GM19035 (cell line): ENCODE measurements at regions not wholly inside any gene's neighbourhood (a gene's known extent, or its start where the extent isn't known, plus 50 kb on each side); places are given as distances from the start of the nearest gene placed in this dataset.

ENCODE experiments used
- ATAC-seq: cut with Tn5 transposase; IDR thresholded peaks from one replicate; pipeline ENCODE4 v1.9.1; 2021; ENCODE audit not compliant: unreplicated experiment

DNA sequence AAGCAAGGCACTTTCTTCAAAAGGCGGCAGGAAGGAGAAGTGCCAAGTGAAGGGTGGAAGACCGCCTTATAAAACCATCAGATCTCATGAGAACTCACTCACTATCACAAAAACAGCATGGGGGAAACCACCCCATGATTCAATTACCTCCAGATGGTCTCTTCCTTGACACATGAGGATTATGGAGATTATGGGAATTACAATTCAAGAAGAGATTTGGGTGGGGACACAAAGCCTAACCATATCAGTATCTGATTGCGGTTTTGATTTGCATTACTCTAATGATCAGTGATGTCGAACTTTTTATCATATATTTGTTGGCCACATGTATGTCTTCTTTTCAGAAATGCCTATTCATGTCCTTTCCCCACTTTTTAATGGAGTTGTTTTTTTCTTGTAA lies 549.3 kb upstream of the IL12A start:
- ATAC-seq = no peak

GRCh38 chr3:159441279-159441678 lies 547.4 kb upstream of the IL12A start:
- no peak for ATAC-seq

DNA sequence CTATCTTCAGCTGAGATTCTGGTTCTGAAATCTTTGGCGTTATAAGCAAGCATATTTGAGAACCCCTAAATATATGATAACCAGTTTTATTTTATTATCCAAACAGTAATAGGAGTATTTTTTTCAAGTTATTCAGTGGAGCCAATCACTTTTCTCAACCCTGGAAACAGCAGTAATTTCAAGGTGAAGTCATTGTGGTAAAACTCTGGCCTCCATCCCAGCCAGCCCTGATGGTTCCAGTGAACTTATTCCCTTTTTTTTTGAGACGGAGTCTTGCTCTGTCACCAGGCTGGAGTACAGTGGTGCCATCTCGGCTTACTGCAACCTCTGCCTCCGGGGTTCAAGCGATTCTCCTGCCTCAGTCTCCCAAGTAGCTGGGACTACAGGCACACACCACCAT lies 545.4 kb upstream of the IL12A start:
- no peak for ATAC-seq

- no peak for ATAC-seq
These were observed 540.8 kb upstream of the IL12A start for GRCh38 chr3:159447841-159448240.

- no peak for ATAC-seq
These were observed 539.7 kb upstream of the IL12A start for GRCh38 chr3:159448902-159449301.

DNA sequence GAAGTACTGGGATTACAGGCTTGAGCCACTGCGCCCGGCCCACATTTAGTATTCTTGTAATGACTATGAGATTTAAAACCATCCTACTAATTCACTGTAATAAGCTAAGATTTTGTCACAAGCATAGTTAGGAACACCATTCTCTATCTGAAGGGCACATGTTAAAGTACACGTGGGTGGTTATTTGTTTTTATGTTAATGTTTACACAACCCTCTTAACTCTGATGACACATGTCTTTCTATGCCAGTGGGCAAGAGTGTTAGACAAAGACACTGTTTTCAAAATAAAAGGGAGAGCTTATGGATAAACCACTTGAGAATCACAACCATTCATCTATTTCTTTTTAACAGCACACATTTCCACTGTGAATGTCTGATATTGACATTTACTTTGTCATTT lies 537.6 kb upstream of the IL12A start:
- no peak for ATAC-seq

- no peak for ATAC-seq
These were observed 537.2 kb upstream of the IL12A start for GRCh38 chr3:159451482-159451881.

DNA sequence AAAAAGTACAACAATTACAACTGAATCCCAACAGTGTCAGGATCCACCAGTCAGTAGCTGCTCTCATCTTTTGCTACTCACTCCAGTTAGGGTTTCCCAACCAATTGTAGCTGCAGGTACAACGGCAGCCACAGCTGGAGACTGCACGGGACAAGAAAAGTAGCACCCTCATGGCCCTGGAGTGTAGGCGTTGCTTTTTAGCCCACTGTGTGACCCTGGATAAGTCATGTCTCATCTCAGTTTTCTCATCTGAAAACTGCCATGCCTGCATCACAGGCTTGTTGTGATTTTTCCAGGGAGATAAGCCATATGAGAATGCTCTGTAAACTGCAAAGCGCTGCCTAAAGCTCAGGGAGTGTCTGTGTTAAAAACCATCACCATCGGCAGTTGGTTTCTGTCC lies 535.6 kb upstream of the IL12A start:
- ATAC-seq = no peak

- ATAC-seq = no peak
These were observed 534.7 kb upstream of the IL12A start for GRCh38 chr3:159453945-159454344.

DNA sequence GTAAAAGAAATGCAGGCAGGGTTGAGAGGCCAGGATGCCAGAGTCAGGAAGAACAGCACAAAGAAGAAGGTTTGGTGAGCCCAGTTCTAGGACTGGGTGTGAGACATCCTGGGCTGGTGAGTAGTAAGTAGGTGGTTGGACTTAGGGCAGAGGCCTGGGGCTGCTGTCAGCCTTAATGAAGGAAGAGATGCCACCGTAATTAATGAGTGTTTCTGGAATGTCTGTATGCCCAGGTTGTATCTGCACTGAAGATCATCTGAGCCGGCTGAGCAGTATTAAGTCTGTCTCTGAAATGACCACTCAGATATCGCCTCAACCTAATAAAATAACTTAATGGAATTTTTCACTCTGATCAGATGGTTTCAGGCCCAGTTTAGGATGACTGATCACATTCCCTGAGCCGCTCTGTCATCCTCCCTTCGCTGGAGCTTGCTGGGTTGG lies 532.9 kb upstream of the IL12A start:
- no peak for ATAC-seq

DNA sequence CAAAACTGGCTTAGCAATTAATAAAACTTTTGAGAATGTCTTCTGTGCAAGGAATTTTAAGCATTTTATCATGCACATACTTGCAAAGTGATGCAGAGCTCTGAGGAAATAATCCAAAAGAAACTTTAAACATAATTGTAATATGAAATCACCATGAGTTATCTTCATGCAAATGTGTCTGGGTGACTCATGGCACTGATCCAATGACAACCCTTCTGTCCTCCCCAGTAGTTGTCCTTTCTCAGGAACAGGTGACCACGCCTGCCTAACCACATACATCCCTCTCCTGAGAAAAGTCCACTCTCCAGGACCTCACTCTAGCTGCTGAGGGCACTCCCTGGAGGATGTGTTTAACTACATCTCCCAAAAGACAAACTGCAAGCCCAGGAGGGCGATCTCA lies 530.6 kb upstream of the IL12A start:
- ATAC-seq = no peak

GRCh38 chr3:159458982-159459381 lies 529.7 kb upstream of the IL12A start:
- no peak for ATAC-seq

DNA sequence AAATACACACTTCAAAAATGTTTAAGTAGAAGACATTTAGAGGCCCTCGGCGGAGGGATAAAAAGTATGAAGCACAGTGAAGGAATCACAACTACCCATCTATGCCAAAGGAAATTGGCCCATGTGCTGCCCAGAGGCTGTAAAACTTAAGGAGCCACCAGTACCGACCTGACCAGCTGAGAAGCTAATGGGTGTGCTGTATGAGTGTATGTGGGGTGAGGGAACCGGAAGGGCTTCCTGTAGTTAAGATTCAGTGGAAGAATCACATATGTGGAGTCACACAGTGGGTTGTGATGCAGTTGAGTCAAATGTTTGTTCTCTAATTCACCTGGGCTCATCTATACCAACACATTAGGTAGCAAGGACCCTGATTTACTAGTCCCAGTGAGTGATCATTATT lies 516.0 kb upstream of the IL12A start:
- ATAC-seq = no peak

DNA sequence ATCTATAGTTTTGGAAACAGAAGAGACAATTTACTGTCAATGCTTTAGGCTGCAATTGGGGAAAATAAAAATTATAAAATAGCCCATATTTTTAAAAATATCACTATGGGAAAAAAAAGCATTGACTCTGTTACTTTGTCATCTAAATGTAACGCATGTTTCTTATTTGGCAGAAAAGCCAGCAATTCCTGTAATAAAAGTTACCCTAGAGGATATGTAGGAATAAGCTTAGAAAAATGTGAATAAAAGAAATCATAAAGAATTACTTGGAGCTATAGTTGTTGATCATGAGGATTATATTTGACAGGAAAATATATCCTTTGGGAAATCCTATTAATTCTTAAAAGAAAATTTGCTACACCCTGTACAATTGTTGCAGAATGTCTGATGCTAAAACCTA lies 515.4 kb upstream of the IL12A start:
- ATAC-seq = no peak

DNA sequence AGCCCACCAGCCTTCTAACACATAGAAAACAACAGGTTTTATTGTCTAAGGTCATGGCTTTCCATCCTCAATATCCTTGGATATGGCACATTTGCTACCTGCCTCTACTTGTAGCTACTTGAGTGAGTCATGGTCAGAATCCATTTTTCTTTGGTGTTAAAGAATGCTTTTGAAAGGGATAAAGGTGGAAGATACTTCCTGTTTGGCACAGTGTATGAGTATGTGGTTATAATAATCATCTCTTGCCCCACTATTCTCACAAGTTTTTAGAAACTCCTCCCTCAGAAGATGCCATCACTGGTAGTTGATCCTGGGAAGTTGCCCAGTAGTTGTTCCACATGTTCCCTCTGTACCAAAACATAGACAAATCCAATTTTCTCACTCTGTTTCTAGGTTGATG lies 508.6 kb upstream of the IL12A start:
- ATAC-seq = no peak

DNA sequence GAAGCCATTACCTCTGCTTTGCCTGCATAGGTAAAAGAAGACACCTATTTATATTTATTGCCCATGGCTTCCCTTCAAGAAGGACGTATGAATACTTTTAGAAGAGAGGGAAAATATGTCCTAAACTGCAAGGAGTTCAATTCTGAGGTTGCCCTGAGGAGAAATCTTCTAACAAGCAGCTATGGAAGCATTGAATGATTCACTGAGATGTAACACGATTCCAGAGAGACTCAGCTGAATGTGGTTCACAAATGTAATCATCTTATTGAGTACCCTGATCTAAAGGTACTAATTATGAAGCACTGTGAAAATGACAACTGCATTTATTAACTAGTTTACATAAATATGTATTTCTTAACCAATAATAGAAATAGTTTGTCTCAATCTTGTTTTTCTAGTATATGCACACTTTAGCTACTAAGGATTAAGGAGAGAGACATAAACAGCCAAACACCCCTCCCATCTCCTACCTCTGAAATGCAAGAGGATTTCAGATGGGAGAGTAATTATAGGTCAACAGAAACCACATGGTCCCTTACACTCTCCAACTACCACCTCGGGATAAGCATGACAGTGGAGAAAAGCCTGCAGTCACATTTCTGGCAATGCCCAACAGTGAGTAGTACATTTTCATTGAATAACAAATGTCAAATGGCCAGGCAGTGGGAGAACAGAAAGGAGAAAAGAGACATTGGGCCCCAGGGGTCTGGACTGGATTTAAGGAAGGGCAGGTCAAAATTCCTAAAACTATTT lies 506.2 kb upstream of the IL12A start:
- ATAC-seq = no peak

GRCh38 chr3:159482994-159483367 lies 505.7 kb upstream of the IL12A start:
- no peak for ATAC-seq

GRCh38 chr3:159486580-159486979 lies 502.1 kb upstream of the IL12A start:
- ATAC-seq = no peak

GRCh38 chr3:159487304-159487703 lies 501.3 kb upstream of the IL12A start:
- no peak for ATAC-seq

GRCh38 chr3:159488602-159489001 lies 500.0 kb upstream of the IL12A start:
- no peak for ATAC-seq

DNA sequence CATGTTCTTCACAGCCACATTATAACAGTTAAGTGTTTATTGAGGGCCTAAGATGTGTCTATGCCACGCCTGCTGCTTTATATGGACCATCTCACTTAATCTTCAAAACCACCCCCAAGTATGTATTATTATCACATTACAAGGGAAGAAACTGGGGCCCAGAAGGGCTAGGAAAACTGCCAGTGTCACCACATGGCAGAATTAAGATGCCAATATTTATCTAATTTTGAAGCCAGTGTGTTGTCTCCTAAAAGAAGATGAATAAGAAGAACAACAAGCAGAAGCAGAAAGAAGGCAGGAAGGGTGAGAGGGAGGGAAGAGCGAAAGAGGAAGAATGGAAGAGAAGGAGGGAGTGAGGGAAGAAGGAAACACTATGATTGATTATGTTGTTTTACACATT lies 491.3 kb upstream of the IL12A start:
- no peak for ATAC-seq

GRCh38 chr3:159499031-159499793 lies 489.4 kb upstream of the IL12A start:
- no peak for ATAC-seq

DNA sequence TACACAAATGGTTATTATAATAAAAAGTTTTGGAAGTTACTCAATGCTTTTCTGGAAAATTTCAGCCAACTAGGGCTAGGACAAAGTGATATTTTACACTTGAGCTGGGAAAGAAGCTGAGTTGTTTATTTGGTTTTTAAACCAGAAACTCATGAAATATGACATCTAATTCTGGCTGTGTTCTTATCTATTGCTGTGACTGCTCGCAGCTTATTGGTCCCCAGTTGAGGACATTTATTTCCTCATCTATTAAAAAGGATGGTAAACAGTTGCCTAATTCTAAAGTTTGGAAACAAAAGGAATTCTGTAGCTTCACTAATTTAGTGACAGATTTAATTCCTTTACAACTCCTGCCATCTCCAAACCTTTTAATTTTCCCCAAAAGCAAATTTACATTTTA lies 487.6 kb upstream of the IL12A start:
- no peak for ATAC-seq
